HEK293 (cell line): ENCODE measurements at regions not wholly inside any gene's neighbourhood (a gene's known extent, or its start where the extent isn't known, plus 50 kb on each side); places are given as distances from the start of the nearest gene placed in this dataset.

ENCODE experiments used
- CTCF ChIA-PET: fragments of 350-600 bp; formaldehyde crosslinking; extraction: SDS; loops from one replicate; lab custom pipeline; 2021; ENCODE audit warnings: antibody characterized with exemption; lab: Yijun Ruan, JAX
- POLR2A ChIA-PET: fragments of 300-600 bp; formaldehyde crosslinking; extraction: SDS; loops from one replicate; lab custom pipeline; 2020; ENCODE audit warnings: antibody characterized with exemption, inconsistent platforms; lab: Yijun Ruan, JAX
- H3K27ac ChIP-seq: fragments of 200-500 bp; sonication (Bioruptor generic); 2 replicates; pipeline ENCODE4 v1.5.1; 2014; ENCODE audit warnings: low read depth, low read length, control low read depth, inconsistent platforms; ENCODE audit errors: extremely low read depth
- H3K36me3 ChIP-seq, 2 experiments: fragments of 200-500 bp in 1 of 2; sonication (Bioruptor generic) in 1 of 2; 1 replicate in 1 of 2; 2 replicates in 1 of 2; pipeline ENCODE4 v1.5.1; 2014 to 2017; ENCODE audit warnings: inconsistent platforms in 2 of 2, low read length in 2 of 2; ENCODE audit not compliant: control insufficient read depth in 2 of 2, insufficient read depth in 1 of 2
- H3K4me1 ChIP-seq: fragments of 200-500 bp; sonication (Bioruptor generic); 2 replicates; pipeline ENCODE4 v1.5.1; 2014; ENCODE audit warnings: mild to moderate bottlenecking, low read length, inconsistent platforms; ENCODE audit not compliant: control insufficient read depth, insufficient read depth
- H3K4me3 ChIP-seq: 2 replicates; pipeline ENCODE4 v1.5.1; 2011; ENCODE audit warnings: low read depth, mild to moderate bottlenecking, control low read depth, low read length, moderate library complexity
- H3K9me3 ChIP-seq: fragments of 200-500 bp; sonication (Bioruptor generic); 2 replicates; pipeline ENCODE4 v1.5.1; 2014; ENCODE audit warnings: low read depth, low read length, inconsistent platforms; ENCODE audit not compliant: control insufficient read depth, insufficient read depth
- BCL11A ChIP-seq: fragments of 450-650 bp; formaldehyde crosslinking; IDR thresholded peaks from 2 replicates; pipeline ENCODE4 v1.5.1; 2016; ENCODE audit warnings: low read depth, missing biosample characterization, missing genetic modification characterization
- BCL6B ChIP-seq: fragments of 450-650 bp; formaldehyde crosslinking; IDR thresholded peaks from 2 replicates; pipeline ENCODE4 v1.5.1; 2017; ENCODE audit warnings: missing biosample characterization, missing genetic modification characterization
- YY2 ChIP-seq: fragments of 450-650 bp; formaldehyde crosslinking; IDR thresholded peaks from 2 replicates; pipeline ENCODE4 v1.5.1; 2016; ENCODE audit warnings: missing biosample characterization, missing genetic modification characterization
- ZBTB7A ChIP-seq: fragments of 450-650 bp; formaldehyde crosslinking; IDR thresholded peaks from 2 replicates; pipeline ENCODE4 v1.5.1; 2016; ENCODE audit warnings: low read depth, missing biosample characterization, missing genetic modification characterization
- ZNF211 ChIP-seq: fragments of 450-650 bp; formaldehyde crosslinking; IDR thresholded peaks from 2 replicates; pipeline ENCODE4 v1.5.1; 2016; ENCODE audit warnings: low read depth, missing biosample characterization, missing genetic modification characterization
- ZNF292 ChIP-seq: fragments of 450-650 bp; formaldehyde crosslinking; IDR thresholded peaks from 2 replicates; pipeline ENCODE4 v1.5.1; 2016; ENCODE audit warnings: low read depth, missing biosample characterization, missing genetic modification characterization, borderline replicate concordance
- ZNF350 ChIP-seq: fragments of 450-650 bp; formaldehyde crosslinking; IDR thresholded peaks from 2 replicates; pipeline ENCODE4 v1.5.0; 2017; ENCODE audit warnings: missing biosample characterization, mild to moderate bottlenecking, missing genetic modification characterization
- ZNF473 ChIP-seq: fragments of 450-650 bp; formaldehyde crosslinking; IDR thresholded peaks from 2 replicates; pipeline ENCODE4 v1.5.1; 2017; ENCODE audit warnings: missing biosample characterization, missing genetic modification characterization
- ZNF639 ChIP-seq: fragments of 450-650 bp; formaldehyde crosslinking; IDR thresholded peaks from 2 replicates; pipeline ENCODE4 v1.5.1; 2016; ENCODE audit warnings: missing biosample characterization, missing genetic modification characterization
- ZNF664 ChIP-seq: fragments of 450-650 bp; formaldehyde crosslinking; IDR thresholded peaks from 2 replicates; pipeline ENCODE4 v1.5.1; 2016; ENCODE audit warnings: missing biosample characterization, missing genetic modification characterization
- ZNF701 ChIP-seq: fragments of 450-650 bp; formaldehyde crosslinking; IDR thresholded peaks from 2 replicates; pipeline ENCODE4 v1.5.1; 2016; ENCODE audit warnings: missing biosample characterization, missing genetic modification characterization
- ZNF776 ChIP-seq: fragments of 450-650 bp; formaldehyde crosslinking; IDR thresholded peaks from 2 replicates; pipeline ENCODE4 v1.5.0; 2017; ENCODE audit warnings: missing biosample characterization, missing genetic modification characterization, borderline replicate concordance
- ZNF837 ChIP-seq: fragments of 450-650 bp; formaldehyde crosslinking; IDR thresholded peaks from 2 replicates; pipeline ENCODE4 v1.5.1; 2016; ENCODE audit warnings: missing biosample characterization, missing genetic modification characterization
- ZSCAN18 ChIP-seq: fragments of 450-650 bp; formaldehyde crosslinking; IDR thresholded peaks from 2 replicates; pipeline ENCODE4 v1.5.1; 2016; ENCODE audit warnings: missing biosample characterization, missing genetic modification characterization
- ZSCAN4 ChIP-seq: fragments of 450-650 bp; formaldehyde crosslinking; IDR thresholded peaks from 2 replicates; pipeline ENCODE4 v1.5.1; 2017; ENCODE audit warnings: missing biosample characterization, missing genetic modification characterization
- TF ChIP-seq, protein P1 (sequence below): fragments of 450-650 bp; formaldehyde crosslinking; IDR thresholded peaks from 2 replicates; pipeline ENCODE4 v1.5.1; 2016; ENCODE audit warnings: missing biosample characterization, missing genetic modification characterization, borderline replicate concordance
- TF ChIP-seq, protein P2 (sequence below): fragments of 450-650 bp; formaldehyde crosslinking; IDR thresholded peaks from 2 replicates; pipeline ENCODE4 v1.5.1; 2016; ENCODE audit warnings: missing biosample characterization, missing genetic modification characterization
- TF ChIP-seq, protein P3 (sequence below): fragments of 450-650 bp; formaldehyde crosslinking; IDR thresholded peaks from 2 replicates; pipeline ENCODE4 v1.5.1; 2016; ENCODE audit warnings: missing biosample characterization, missing genetic modification characterization
- TF ChIP-seq, protein P4 (sequence below): fragments of 450-650 bp; formaldehyde crosslinking; IDR thresholded peaks from 2 replicates; pipeline ENCODE4 v1.5.1; 2016; ENCODE audit warnings: missing biosample characterization, missing genetic modification characterization, low read depth

DNA sequence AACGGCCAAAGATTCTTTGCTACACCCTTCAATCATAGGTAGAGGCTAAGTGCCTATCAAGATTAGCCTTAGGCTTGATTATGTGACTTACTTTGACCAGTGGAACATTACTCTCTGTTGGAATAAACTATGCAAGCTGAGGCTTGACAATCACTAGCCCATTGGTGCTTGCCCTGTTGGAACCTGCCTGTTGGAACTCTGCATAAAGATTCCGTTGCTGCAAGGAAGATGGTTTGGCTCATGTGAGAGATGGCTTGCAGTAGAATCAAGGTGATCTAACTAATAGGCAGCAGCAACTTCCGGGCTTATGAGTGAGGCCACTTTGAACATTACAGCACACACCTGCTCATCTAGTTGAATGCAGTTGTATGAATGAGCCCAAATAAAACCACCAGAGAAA, 227.7 kb upstream of the TSHZ2 start:
- H3K4me3 ChIP-seq, result no peak overlapping the region
- TF ChIP-seq ZNF292 (no peak), ZNF473 (tag by site-specific recombination) (no peak), ZNF664 (tag by site-specific recombination) (no peak), ZNF701 (tag by site-specific recombination) (no peak), ZNF350 (tag by site-specific recombination) (no peak), ZBTB7A (tag by site-specific recombination) (no peak), ZSCAN4 (tag by site-specific recombination) (no peak), ZNF776 (tag by site-specific recombination) (no peak), ZNF211 (tag by site-specific recombination) (no peak), BCL6B (no peak), YY2 (tag by site-specific recombination) (no peak), ZSCAN18 (no peak), ZNF837 (tag by site-specific recombination) (no peak), BCL11A (tag by site-specific recombination) (no peak), ZNF639 (tag by site-specific recombination) (no peak)
- TF ChIP-seq, protein P1, sequence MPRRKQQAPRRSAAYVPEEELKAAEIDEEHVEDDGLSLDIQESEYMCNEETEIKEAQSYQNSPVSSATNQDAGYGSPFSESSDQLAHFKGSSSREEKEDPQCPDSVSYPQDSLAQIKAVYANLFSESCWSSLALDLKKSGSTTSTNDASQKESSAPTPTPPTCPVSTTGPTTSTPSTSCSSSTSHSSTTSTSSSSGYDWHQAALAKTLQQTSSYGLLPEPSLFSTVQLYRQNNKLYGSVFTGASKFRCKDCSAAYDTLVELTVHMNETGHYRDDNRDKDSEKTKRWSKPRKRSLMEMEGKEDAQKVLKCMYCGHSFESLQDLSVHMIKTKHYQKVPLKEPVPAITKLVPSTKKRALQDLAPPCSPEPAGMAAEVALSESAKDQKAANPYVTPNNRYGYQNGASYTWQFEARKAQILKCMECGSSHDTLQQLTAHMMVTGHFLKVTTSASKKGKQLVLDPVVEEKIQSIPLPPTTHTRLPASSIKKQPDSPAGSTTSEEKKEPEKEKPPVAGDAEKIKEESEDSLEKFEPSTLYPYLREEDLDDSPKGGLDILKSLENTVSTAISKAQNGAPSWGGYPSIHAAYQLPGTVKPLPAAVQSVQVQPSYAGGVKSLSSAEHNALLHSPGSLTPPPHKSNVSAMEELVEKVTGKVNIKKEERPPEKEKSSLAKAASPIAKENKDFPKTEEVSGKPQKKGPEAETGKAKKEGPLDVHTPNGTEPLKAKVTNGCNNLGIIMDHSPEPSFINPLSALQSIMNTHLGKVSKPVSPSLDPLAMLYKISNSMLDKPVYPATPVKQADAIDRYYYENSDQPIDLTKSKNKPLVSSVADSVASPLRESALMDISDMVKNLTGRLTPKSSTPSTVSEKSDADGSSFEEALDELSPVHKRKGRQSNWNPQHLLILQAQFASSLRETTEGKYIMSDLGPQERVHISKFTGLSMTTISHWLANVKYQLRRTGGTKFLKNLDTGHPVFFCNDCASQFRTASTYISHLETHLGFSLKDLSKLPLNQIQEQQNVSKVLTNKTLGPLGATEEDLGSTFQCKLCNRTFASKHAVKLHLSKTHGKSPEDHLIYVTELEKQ (tag by site-specific recombination), result no peak
- TF ChIP-seq, protein P2, sequence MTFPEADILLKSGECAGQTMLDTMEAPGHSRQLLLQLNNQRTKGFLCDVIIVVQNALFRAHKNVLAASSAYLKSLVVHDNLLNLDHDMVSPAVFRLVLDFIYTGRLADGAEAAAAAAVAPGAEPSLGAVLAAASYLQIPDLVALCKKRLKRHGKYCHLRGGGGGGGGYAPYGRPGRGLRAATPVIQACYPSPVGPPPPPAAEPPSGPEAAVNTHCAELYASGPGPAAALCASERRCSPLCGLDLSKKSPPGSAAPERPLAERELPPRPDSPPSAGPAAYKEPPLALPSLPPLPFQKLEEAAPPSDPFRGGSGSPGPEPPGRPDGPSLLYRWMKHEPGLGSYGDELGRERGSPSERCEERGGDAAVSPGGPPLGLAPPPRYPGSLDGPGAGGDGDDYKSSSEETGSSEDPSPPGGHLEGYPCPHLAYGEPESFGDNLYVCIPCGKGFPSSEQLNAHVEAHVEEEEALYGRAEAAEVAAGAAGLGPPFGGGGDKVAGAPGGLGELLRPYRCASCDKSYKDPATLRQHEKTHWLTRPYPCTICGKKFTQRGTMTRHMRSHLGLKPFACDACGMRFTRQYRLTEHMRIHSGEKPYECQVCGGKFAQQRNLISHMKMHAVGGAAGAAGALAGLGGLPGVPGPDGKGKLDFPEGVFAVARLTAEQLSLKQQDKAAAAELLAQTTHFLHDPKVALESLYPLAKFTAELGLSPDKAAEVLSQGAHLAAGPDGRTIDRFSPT (tag by site-specific recombination), result no peak
- TF ChIP-seq, protein P3, sequence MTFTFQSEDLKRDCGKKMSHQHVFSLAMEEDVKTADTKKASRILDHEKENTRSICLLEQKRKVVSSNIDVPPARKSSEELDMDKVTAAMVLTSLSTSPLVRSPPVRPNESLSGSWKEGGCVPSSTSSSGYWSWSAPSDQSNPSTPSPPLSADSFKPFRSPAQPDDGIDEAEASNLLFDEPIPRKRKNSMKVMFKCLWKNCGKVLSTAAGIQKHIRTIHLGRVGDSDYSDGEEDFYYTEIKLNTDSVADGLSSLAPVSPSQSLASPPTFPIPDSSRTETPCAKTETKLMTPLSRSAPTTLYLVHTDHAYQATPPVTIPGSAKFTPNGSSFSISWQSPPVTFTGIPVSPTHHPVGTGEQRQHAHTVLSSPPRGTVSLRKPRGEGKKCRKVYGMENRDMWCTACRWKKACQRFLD (tag by site-specific recombination), result no peak
- TF ChIP-seq, protein P4, sequence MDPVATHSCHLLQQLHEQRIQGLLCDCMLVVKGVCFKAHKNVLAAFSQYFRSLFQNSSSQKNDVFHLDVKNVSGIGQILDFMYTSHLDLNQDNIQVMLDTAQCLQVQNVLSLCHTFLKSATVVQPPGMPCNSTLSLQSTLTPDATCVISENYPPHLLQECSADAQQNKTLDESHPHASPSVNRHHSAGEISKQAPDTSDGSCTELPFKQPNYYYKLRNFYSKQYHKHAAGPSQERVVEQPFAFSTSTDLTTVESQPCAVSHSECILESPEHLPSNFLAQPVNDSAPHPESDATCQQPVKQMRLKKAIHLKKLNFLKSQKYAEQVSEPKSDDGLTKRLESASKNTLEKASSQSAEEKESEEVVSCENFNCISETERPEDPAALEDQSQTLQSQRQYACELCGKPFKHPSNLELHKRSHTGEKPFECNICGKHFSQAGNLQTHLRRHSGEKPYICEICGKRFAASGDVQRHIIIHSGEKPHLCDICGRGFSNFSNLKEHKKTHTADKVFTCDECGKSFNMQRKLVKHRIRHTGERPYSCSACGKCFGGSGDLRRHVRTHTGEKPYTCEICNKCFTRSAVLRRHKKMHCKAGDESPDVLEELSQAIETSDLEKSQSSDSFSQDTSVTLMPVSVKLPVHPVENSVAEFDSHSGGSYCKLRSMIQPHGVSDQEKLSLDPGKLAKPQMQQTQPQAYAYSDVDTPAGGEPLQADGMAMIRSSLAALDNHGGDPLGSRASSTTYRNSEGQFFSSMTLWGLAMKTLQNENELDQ (tag by site-specific recombination), result no peak
- TF ChIP-seq, all 188 proteins: peak for 0
- ChIA-PET POLR2A (no interaction called here), CTCF (interaction anchor here (0.6 kb wide), 1 partner anchor 22 kb away, joined by 3 read pairs; no protein-coding TSS in a partner anchor)
- no peaks in the 10 kb centered on the region for H3K36me3 ChIP-seq
- no peak overlapping the region for H3K27ac ChIP-seq
- no peaks in the 10 kb centered on the region for H3K4me1 ChIP-seq
- no peaks in the 10 kb centered on the region for H3K9me3 ChIP-seq
